Activated CD4-positive, alpha-beta memory T cell treated with anti-CD3 and anti-CD28 coated beads for 36 hours (primary cell): ENCODE measurements at regions not wholly inside any gene's neighbourhood (a gene's known extent, or its start where the extent isn't known, plus 50 kb on each side); places are given as distances from the start of the nearest gene placed in this dataset.

Source experiments
- CTCF ChIA-PET: fragments of 350-600 bp; sonication (Branson Sonifier 250); formaldehyde crosslinking; loops from one replicate; lab custom pipeline; 2021; ENCODE audit warnings: antibody characterized with exemption, inconsistent platforms; lab: Charles Lee
- POLR2A ChIA-PET: fragments of 350-600 bp; sonication (Branson Sonifier 250); formaldehyde crosslinking; loops from one replicate; lab custom pipeline; 2021; ENCODE audit warnings: antibody characterized with exemption; lab: Charles Lee
- DNase-seq: peaks from one replicate; pipeline ENCODE4 v3.0.0-alpha.2; 2020
- H3K27ac Mint-ChIP-seq: one replicate; pipeline ENCODE4 v1.8.0; 2021; ENCODE audit warnings: mixed read lengths
- H3K27me3 Mint-ChIP-seq: one replicate; pipeline ENCODE4 v1.8.0; 2021; ENCODE audit warnings: mixed read lengths
- H3K36me3 Mint-ChIP-seq: one replicate; pipeline ENCODE4 v1.8.0; 2021; ENCODE audit warnings: mixed read lengths
- H3K4me1 Mint-ChIP-seq: one replicate; pipeline ENCODE4 v1.8.0; 2021; ENCODE audit warnings: low read depth, mixed read lengths
- H3K4me3 Mint-ChIP-seq: one replicate; pipeline ENCODE4 v1.8.0; 2021; ENCODE audit warnings: mild to moderate bottlenecking, mixed read lengths
- H3K9me3 Mint-ChIP-seq: one replicate; pipeline ENCODE4 v1.8.0; 2021; ENCODE audit warnings: mixed read lengths
- intact Hi-C: fragments of 100-400 bp; cut with micrococcal nuclease; formaldehyde crosslinking; loops from one replicate; pipeline ENCODE4 v1.15.1; 2023

DNA sequence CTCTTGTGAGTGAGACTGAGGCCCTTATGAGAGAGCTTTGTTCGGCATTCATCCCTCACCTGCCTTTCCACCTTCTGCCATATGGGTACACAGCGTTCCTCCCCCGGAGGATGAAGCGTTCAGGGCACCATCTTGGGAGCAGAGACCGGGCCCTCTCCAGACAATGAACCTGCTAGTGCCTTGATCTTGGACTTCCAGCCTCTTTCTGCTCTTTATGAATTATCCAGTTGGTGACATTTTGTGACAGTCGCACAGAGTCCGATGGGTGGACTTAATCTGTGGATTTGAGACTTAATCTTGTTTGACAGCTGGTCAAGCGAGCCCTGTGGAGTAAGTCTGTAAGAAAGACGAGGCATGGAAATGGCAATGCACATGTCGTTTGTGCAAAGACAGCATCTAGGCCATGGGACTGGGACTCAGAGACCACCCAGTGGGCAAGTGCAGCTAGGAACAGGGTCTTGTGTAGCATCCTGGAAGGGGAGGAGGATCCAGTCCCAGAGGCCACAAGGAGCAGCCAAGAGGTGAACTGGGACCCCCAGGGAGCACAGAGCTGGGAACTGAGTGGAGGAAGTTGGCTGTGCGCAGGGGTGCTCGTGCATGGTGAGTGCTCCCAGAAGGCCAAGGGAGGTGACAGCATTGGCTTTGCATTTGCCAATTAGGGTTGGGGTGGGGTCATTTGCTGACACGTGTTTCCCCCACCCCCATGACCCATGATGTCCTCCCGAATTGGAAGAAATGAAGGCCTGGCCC is 69.5 kb upstream of the HDAC4 start:
- H3K4me1 Mint-ChIP-seq, result no peaks in the 10 kb centered on the region
- H3K4me3 Mint-ChIP-seq, result no peak overlapping the region
- POLR2A ChIA-PET, result no interaction called here
- CTCF ChIA-PET, result no interaction called here
- intact Hi-C loops, result no loop called here
- no peak overlapping the region for H3K27ac Mint-ChIP-seq
- no peaks in the 10 kb centered on the region for H3K9me3 Mint-ChIP-seq
- no peak for DNase-seq
- no peaks in the 10 kb centered on the region for H3K27me3 Mint-ChIP-seq
- H3K36me3 Mint-ChIP-seq, result no peaks in the 10 kb centered on the region

DNA sequence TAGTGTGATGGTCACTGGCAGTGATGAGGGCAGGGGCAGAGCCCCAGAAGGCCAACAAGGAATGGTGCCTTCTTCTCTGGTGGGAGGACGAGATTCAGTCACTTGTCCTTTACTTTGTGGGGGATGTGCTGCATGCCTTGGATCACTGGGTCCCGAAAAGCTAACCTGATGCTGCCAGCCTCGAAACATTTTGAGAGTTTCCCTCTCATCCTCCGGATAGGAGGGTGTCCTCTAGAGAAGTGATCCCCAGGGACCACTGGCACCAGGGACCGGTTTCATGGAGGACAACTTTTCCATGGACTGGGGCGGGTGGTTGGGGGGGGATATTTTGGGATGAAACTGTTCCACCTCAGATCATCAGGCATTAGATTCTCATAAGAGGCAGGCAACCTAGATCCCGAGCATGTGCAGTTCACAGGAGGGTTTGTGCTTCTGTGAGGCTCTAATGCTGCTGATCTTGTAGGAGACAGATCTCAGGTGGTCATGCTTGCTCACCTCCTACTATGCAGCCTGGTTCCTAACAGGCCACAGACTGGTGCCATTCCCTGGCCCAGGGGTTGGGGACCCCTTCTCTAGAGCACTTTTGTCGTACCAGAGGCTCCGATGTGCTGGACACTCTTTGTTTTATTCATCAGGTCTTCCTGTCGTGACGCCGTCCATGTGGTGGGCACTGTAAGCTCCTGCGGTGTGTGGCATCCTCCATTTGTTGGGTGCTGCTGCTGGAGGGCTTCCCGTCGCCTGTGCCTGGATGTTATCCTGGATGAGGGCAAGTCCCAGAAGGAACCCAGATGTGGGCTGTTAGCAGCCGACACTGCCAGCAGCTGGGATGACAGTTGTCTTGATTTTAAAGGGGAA is 68.5 kb upstream of the HDAC4 start:
- Mint-ChIP-seq H3K27me3 (no peaks in the 10 kb centered on the region), H3K4me3 (no peak overlapping the region), H3K36me3 (no peaks in the 10 kb centered on the region), H3K27ac (no peak overlapping the region), H3K4me1 (no peaks in the 10 kb centered on the region), H3K9me3 (no peaks in the 10 kb centered on the region)
- no peak for DNase-seq
- ChIA-PET POLR2A (no interaction called here), CTCF (no interaction called here)
- intact Hi-C loops, result no loop called here

- Mint-ChIP-seq H3K27me3 (no peaks in the 10 kb centered on the region), H3K4me1 (no peaks in the 10 kb centered on the region), H3K4me3 (no peak overlapping the region), H3K9me3 (no peaks in the 10 kb centered on the region), H3K36me3 (no peaks in the 10 kb centered on the region), H3K27ac (no peak overlapping the region)
- intact Hi-C loops, result no loop called here
- DNase-seq, result no peak
- POLR2A ChIA-PET, result no interaction called here
- CTCF ChIA-PET, result no interaction called here
Observed at GRCh38 chr2:239468491-239469105, 67.8 kb upstream of the HDAC4 start.

DNA sequence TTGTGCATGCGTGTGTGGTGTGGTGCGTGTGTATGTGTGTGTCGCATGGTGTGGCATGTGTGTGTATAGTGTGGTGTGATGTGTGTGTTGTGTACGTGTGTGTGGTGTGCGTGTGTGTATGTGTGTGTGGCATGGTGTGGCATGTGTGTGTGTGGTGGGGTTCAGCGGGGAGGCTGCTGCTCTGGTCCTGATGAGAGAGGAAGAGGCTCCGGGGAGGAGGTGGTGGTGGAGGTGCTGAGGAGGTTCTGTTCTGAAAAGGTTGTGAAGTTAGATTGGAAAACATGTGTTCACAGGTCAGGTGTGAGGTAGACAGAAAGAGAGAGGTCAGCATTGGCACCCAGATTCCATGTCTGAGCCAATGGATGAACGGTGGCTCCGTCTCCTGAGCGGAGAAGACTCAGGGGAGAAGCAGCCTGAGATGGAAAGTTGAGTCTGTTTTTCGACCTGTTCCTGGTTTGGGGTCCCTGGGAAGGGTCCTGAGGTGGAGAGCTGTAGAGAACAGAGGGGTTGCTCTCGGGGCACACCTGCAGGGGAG is 67.2 kb upstream of the HDAC4 start:
- Mint-ChIP-seq H3K4me1 (no peaks in the 10 kb centered on the region), H3K36me3 (no peaks in the 10 kb centered on the region), H3K27me3 (no peaks in the 10 kb centered on the region), H3K9me3 (no peaks in the 10 kb centered on the region), H3K27ac (no peak overlapping the region), H3K4me3 (no peak overlapping the region)
- POLR2A ChIA-PET, result no interaction called here
- CTCF ChIA-PET, result no interaction called here
- DNase-seq, result no peak
- intact Hi-C loops, result no loop called here

GRCh38 chr2:239467281-239467955 is 66.6 kb upstream of the HDAC4 start:
- no peak overlapping the region for H3K27ac Mint-ChIP-seq
- no peaks in the 10 kb centered on the region for H3K27me3 Mint-ChIP-seq
- H3K9me3 Mint-ChIP-seq, result no peaks in the 10 kb centered on the region
- no peak overlapping the region for H3K4me3 Mint-ChIP-seq
- no peaks in the 10 kb centered on the region for H3K4me1 Mint-ChIP-seq
- POLR2A ChIA-PET, result no interaction called here
- H3K36me3 Mint-ChIP-seq, result no peaks in the 10 kb centered on the region
- DNase-seq, result no peak
- intact Hi-C loops, result no loop called here
- CTCF ChIA-PET, result no interaction called here

GRCh38 chr2:239466755-239467271 is 66.0 kb upstream of the HDAC4 start:
- no peak for DNase-seq
- H3K36me3 Mint-ChIP-seq, result no peaks in the 10 kb centered on the region
- intact Hi-C loops, result no loop called here
- no peaks in the 10 kb centered on the region for H3K9me3 Mint-ChIP-seq
- no peak overlapping the region for H3K4me3 Mint-ChIP-seq
- no peaks in the 10 kb centered on the region for H3K27me3 Mint-ChIP-seq
- CTCF ChIA-PET, result no interaction called here
- no peak overlapping the region for H3K27ac Mint-ChIP-seq
- POLR2A ChIA-PET, result no interaction called here
- H3K4me1 Mint-ChIP-seq, result no peaks in the 10 kb centered on the region

DNA sequence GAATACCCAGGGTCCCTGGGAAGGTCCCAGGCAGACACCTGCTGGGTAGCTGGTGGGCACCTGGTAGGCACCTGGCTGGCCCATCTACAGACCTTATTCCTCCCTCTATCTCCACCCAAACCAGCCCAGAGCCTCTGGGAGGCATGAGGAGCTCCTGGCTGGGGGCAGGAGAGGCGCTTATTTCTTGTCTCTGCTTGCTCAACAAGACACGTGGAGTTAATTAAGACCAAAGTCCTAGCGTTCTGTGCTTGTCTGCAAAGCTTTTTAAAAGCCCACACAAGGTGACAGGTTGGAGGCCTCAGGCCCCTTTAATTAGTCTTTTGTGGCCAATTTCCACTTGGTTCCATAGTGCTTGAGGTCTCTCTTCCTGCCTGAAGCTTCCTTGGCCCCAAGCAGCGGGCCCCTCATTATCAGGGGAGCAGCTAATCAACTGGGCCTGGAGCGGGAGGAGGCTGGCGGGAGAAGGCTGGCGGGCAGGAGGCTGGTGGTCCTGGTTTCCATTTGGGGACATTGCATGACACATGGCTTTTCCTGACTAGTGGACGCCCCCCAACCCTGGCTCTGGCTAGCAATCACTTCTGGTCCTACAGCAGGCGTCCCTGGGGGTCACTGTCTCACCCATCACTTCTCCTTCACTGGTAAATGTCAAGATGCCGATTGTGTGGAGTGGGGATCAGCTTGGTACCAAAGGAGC is 65.4 kb upstream of the HDAC4 start:
- CTCF ChIA-PET, result no interaction called here
- Mint-ChIP-seq H3K9me3 (no peaks in the 10 kb centered on the region), H3K4me3 (no peak overlapping the region), H3K4me1 (no peaks in the 10 kb centered on the region), H3K27ac (no peak overlapping the region), H3K27me3 (no peaks in the 10 kb centered on the region), H3K36me3 (no peaks in the 10 kb centered on the region)
- intact Hi-C loops, result no loop called here
- POLR2A ChIA-PET, result no interaction called here
- no peak for DNase-seq

DNA sequence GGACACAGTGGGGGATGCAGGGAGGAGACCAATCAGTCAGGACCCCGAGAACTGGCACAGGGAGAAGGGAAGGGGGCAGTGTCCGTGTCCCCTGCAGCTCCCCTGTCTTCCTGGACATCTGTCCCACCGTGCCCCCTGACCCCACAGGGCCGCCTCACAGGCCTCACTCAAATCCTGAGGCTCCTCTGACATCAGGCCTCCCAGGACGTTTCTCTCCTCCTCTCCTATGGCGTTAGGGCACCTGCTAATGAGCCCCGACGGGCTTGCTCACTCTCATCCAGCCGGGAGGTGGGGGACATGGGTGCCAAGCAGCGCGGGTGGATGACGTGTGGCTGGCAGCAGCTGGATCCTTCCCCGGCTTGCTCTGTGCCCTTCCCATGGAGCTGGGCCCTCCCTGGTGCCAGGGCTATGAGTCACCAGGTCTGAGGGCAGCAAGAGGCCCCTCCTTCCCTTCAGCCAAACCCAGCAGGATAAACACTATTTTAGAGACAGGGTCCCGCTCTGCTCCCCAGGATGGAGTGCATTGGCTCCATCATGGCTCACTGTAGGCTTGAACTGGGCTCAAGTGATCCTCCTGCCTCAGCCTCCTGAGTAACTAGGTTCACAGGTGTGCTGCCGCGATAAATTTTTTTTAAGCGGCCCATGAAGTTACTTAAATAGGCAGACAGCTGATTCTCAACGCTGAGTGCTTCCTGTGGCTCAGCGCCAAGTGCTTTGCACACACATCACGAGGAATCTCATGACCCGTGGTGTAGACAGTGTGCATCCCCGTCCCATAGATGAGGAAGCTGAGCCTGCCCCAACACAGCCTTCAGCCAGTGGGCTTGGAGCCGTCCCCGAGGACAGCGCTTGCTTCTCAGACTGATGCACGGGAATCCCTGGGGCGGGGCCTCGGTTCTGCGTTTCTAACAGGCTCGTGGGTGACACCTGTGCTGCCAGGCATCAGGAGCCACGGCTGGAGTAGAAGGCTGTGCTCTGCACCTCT is 64.5 kb upstream of the HDAC4 start:
- intact Hi-C loops, result no loop called here
- peak; percentile 8 for DNase-seq
- H3K27ac Mint-ChIP-seq, result no peak overlapping the region
- ChIA-PET POLR2A (no interaction called here), CTCF (no interaction called here)
- H3K9me3 Mint-ChIP-seq, result no peaks in the 10 kb centered on the region
- H3K4me3 Mint-ChIP-seq, result no peak overlapping the region
- no peaks in the 10 kb centered on the region for H3K4me1 Mint-ChIP-seq
- H3K27me3 Mint-ChIP-seq, result no peaks in the 10 kb centered on the region
- H3K36me3 Mint-ChIP-seq, result no peaks in the 10 kb centered on the region

DNA sequence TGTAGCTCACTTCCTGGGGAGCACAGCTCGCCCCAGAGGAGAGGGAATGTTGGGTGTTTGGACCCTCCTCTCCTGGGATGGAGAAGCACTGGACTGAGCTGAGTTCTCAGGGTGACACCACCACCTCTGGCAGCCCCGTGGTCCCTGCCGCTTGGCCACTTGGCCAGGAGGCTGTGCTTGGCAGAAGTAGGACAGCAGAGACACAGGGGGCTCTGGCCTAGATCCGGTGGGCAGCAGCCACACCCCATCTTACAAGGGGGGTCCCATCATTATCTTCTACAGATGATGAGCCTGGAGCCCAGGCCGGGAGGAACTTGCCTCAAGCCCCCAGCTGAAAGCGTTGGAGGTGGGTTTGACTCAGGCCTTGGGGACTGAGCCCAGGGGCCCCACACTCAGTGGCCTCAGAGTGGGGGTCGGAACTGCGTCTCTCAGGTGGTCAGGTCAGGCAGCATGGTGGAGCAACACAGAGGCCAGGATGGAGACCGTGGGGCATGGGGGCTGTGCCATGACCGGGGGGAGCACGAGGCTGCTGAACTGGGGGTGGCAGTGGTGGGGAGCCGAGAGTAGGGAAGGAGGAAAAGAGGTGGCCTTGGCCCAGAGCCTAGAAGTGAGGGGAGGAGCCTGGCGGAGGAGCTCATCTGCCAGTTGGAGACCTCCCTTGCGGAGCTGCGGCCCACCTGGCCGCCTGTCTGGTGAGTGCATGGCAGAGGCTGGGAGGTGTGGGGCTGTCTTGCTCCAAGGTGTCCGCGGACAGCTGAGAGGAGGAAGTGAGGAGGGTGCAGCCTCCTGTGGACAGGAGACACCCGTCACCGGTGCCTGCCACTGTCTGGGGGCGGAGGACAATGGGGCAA is 63.6 kb upstream of the HDAC4 start:
- Mint-ChIP-seq H3K4me3 (no peak overlapping the region), H3K27me3 (peaks cover 1% of the 10 kb centered on the region), H3K27ac (no peak overlapping the region), H3K4me1 (no peaks in the 10 kb centered on the region), H3K36me3 (no peaks in the 10 kb centered on the region), H3K9me3 (no peaks in the 10 kb centered on the region)
- POLR2A ChIA-PET, result no interaction called here
- intact Hi-C loops, result no loop called here
- no peak for DNase-seq
- CTCF ChIA-PET, result no interaction called here

- Mint-ChIP-seq H3K4me3 (no peak overlapping the region), H3K27ac (no peak overlapping the region), H3K36me3 (no peaks in the 10 kb centered on the region), H3K4me1 (no peaks in the 10 kb centered on the region), H3K9me3 (no peaks in the 10 kb centered on the region), H3K27me3 (peaks cover 1% of the 10 kb centered on the region)
- POLR2A ChIA-PET, result no interaction called here
- peak; percentile 5 for DNase-seq
- intact Hi-C loops, result no loop called here
- CTCF ChIA-PET, result no interaction called here
Observed at GRCh38 chr2:239463541-239464165, 62.8 kb upstream of the HDAC4 start.
